SK-N-DZ (cell line): ENCODE measurements at regions not wholly inside any gene's neighbourhood (a gene's known extent, or its start where the extent isn't known, plus 50 kb on each side); places are given as distances from the start of the nearest gene placed in this dataset.
"Not testable (repeated sequence)": the region's sequence is repeated elsewhere in the genome, so short reads cannot be mapped to it uniquely, and the experiment has no call there.

ENCODE experiments used
- DNase-seq: peaks from one replicate; pipeline ENCODE4 v3.0.0-alpha.2; 2015; ENCODE audit warnings: low spot score
- small RNA-seq, 2 experiments: library from RNA; depleted of rRNA; stranded (forward); fragments of <200 nt; gene quantifications; one replicate each; pipeline ENCODE3, GENCODE V24; 2014

DNA sequence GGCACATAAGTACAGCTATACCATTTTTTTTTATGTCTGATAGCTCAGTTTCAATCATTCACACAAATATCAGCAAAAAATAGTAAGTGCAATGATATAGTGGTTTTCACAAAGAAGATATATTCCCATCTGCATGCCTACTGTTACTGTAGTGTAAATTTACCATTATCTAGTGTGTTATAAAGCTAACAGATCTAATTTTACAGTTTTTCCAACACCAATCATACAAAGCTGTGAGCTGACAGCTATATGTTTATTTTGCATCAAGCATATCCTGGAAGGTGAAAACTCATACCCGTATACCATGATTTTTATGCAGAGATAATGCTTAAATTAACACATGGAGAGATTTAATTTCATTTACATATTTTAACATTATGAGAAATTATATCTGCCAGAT, 89.9 kb upstream of the HAPLN1 start:
- DNase-seq = no peak

GRCh38 chr5:83802686-83803085, 82.0 kb upstream of the HAPLN1 start:
- DNase-seq = no peak

- no peak for DNase-seq
These were observed 79.5 kb upstream of the HAPLN1 start for GRCh38 chr5:83800201-83800600.

DNA sequence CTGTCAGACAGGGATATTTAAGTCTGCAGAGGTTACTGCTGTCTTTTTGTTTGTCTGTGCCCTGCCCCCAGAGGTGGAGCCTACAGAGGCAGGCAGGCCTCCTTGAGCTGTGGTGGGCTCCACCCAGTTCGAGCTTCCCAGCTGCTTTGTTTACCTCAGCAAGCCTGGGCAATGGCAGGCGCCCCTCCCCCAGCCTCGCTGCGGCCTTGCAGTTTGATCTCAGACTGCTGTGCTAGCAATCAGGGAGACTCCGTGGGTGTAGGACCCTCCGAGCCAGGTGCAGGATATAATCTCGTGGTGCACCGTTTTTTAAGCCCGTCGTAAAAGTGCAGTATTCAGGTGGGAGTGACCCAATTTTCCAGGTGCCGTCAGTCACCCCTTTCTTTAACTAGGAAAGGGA, 78.4 kb upstream of the HAPLN1 start:
- not testable (repeated sequence) for DNase-seq

DNA sequence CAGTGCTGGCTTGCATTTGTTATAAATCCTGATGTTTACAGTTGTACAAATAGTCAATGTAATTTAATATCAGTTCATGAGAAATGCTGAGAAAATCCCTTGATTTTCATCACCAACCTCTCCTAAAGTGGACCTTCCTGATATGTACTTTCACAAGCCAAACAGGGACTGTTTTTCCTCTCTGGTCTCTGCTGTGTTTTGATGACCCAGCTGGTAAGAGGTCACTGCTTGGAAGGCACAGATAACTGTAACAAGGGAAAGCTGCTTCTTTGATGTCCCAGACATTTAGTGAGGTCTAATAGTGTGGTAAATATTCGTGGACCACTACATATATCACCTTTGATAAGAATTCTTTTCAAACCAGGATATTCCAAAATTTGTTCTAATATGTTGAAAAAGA, 68.7 kb upstream of the HAPLN1 start:
- no peak for DNase-seq

GRCh38 chr5:83787631-83788030, 67.0 kb upstream of the HAPLN1 start:
- no peak for DNase-seq

DNA sequence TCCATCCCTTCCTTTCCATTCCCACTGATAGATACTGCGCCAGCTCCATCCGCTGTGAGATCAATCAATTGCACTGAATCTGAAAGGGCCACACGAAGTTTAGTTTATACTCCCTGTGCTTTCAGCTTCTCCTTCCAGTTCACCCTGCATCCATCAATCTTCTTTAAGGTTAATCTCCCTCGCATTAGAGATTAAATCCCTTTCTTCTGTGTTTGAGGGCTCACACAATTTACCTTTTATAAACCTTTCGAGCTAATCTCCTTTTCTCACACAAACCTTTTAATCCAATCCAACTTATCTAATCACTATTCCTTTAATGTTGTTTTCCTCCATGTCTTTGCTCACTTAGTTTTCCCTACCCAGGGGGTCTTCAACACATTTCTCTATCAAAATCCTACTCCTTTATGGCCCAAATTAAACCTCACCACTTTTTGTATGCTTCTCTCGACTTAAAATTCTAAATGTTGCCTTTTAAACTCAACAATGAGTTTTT, 64.6 kb upstream of the HAPLN1 start:
- DNase-seq = no peak

- DNase-seq = no peak
These were observed 60.2 kb upstream of the HAPLN1 start for GRCh38 chr5:83780699-83781350.

- DNase-seq = no peak
These were observed 57.2 kb upstream of the HAPLN1 start for GRCh38 chr5:83777856-83778255.

GRCh38 chr5:83776437-83777031, 55.9 kb upstream of the HAPLN1 start:
- DNase-seq = no peak

Small RNA genes lying in the stretch of these regions (small RNA-seq; reads per million reads assigned to genes)
- 0 reads per million in 2 experiments for gene RNU4-11P
